IMR-90 (cell line): ENCODE measurements at regions not wholly inside any gene's neighbourhood (a gene's known extent, or its start where the extent isn't known, plus 50 kb on each side); places are given as distances from the start of the nearest gene placed in this dataset.

Experiments
- ATAC-seq: fragments of 200-7000 bp; cut with Tn5 transposase; 2 replicates; pipeline ENCODE4 v1.9.1; 2020; ENCODE audit warnings: low read depth, mild to moderate bottlenecking, moderate library complexity
- BruUV-seq: library from RNA; stranded (reverse); fragments of 400-500 nt; replicated peaks from 2 replicates; lab custom pipeline; 2021; lab: Mats Ljungman, UMichigan
- CTCF ChIA-PET: fragments of 300-600 bp; formaldehyde crosslinking; extraction: SDS; loops from one replicate; lab custom pipeline; 2021; ENCODE audit warnings: antibody characterized with exemption; lab: Yijun Ruan, JAX
- POLR2A ChIA-PET: fragments of 300-600 bp; sonication (Branson Sonifier 250); formaldehyde crosslinking; loops from one replicate; lab custom pipeline; 2022; ENCODE audit warnings: antibody characterized with exemption; ENCODE audit not compliant: unreplicated experiment; lab: Charles Lee
- DNase-seq: peaks from one replicate; pipeline ENCODE4 v3.0.0; 2013
- H2AFZ ChIP-seq: replicated peaks from 2 replicates; pipeline ENCODE3; 2013; ENCODE audit warnings: low read length, mild to moderate bottlenecking; ENCODE audit not compliant: poor library complexity
- H2AK5ac ChIP-seq: 2 replicates; pipeline ENCODE4 v1.6.1; 2013; ENCODE audit warnings: low read depth, low read length, inconsistent platforms
- H2AK9ac ChIP-seq: replicated peaks from 2 replicates; pipeline ENCODE3; 2013; ENCODE audit warnings: mild to moderate bottlenecking, low read depth, low read length, moderate library complexity; ENCODE audit not compliant: poor library complexity
- H2BK120ac ChIP-seq: 2 replicates; pipeline ENCODE4 v1.6.1; 2013; ENCODE audit warnings: low read depth, low read length, inconsistent platforms
- H2BK15ac ChIP-seq: 3 replicates; pipeline ENCODE4 v1.6.1; 2013; ENCODE audit warnings: low read depth, low read length, inconsistent platforms
- H2BK20ac ChIP-seq: 2 replicates; pipeline ENCODE4 v1.6.1; 2013; ENCODE audit warnings: low read depth, mild to moderate bottlenecking, inconsistent platforms, low read length, moderate library complexity
- H2BK5ac ChIP-seq: 2 replicates; pipeline ENCODE4 v1.6.1; 2013; ENCODE audit warnings: mild to moderate bottlenecking, low read depth, low read length, inconsistent platforms; ENCODE audit not compliant: poor library complexity, severe bottlenecking
- H3K14ac ChIP-seq: replicated peaks from 2 replicates; pipeline ENCODE4 v1.6.1; 2013; ENCODE audit warnings: low read depth, low read length, inconsistent platforms
- H3K18ac ChIP-seq: 2 replicates; pipeline ENCODE4 v1.6.1; 2013; ENCODE audit warnings: low read depth, low read length, control low read depth
- H3K23ac ChIP-seq: 2 replicates; pipeline ENCODE4 v1.6.1; 2013; ENCODE audit warnings: low read depth, low read length, inconsistent platforms
- H3K27ac ChIP-seq: 2 replicates; pipeline ENCODE4 v1.5.1; 2013; ENCODE audit warnings: mild to moderate bottlenecking, control low read depth, low read length; ENCODE audit not compliant: insufficient read depth
- H3K27me3 ChIP-seq: 2 replicates; pipeline ENCODE4 v1.6.1; 2013; ENCODE audit warnings: low read length; ENCODE audit not compliant: control insufficient read depth, insufficient read depth
- H3K36me3 ChIP-seq: 2 replicates; pipeline ENCODE4 v1.6.1; 2013; ENCODE audit warnings: low read length, mixed read lengths; ENCODE audit not compliant: control insufficient read depth, insufficient read depth
- H3K4ac ChIP-seq: 2 replicates; pipeline ENCODE4 v1.6.1; 2013; ENCODE audit warnings: low read depth, low read length, inconsistent platforms
- H3K4me1 ChIP-seq: 2 replicates; pipeline ENCODE4 v1.6.1; 2013; ENCODE audit warnings: low read length, mixed read lengths; ENCODE audit not compliant: control insufficient read depth, insufficient read depth
- H3K4me2 ChIP-seq: 2 replicates; pipeline ENCODE4 v1.6.1; 2013; ENCODE audit warnings: low read depth, mild to moderate bottlenecking, control low read depth, low read length, moderate library complexity
- H3K4me3 ChIP-seq: 2 replicates; pipeline ENCODE4 v1.5.1; 2013; ENCODE audit warnings: low read depth, mild to moderate bottlenecking, control low read depth, low read length, moderate library complexity; ENCODE audit not compliant: insufficient read depth
- H3K56ac ChIP-seq: 2 replicates; pipeline ENCODE4 v1.6.1; 2013; ENCODE audit warnings: low read length, inconsistent platforms; ENCODE audit not compliant: insufficient read depth; ENCODE audit errors: extremely low read depth
- H3K79me1 ChIP-seq, 2 experiments: 2 replicates each; pipeline ENCODE4 v1.6.1; 2013; ENCODE audit warnings: low read length in 2 of 2, inconsistent platforms in 1 of 2, low read depth in 1 of 2
- H3K9ac ChIP-seq: 2 replicates; pipeline ENCODE4 v1.6.1; 2013; ENCODE audit warnings: low read depth, low read length, control low read depth
- H3K9me1 ChIP-seq: 2 replicates; pipeline ENCODE4 v1.6.1; 2013; ENCODE audit warnings: low read length, inconsistent platforms; ENCODE audit not compliant: insufficient read depth
- H3K9me3 ChIP-seq: 2 replicates; pipeline ENCODE4 v1.6.1; 2013; ENCODE audit warnings: low read length; ENCODE audit not compliant: control insufficient read depth, insufficient read depth
- H4K20me1 ChIP-seq: 2 replicates; pipeline ENCODE4 v1.6.1; 2013; ENCODE audit warnings: low read length, inconsistent platforms; ENCODE audit not compliant: insufficient read depth
- H4K5ac ChIP-seq: 2 replicates; pipeline ENCODE4 v1.6.1; 2013; ENCODE audit warnings: mild to moderate bottlenecking, low read depth, low read length, control low read depth
- H4K8ac ChIP-seq, 2 experiments: 2 replicates each; pipeline ENCODE4 v1.6.1; 2013; ENCODE audit warnings: low read depth in 2 of 2, low read length in 2 of 2, control low read depth in 1 of 2, inconsistent platforms in 1 of 2
- H4K91ac ChIP-seq: 2 replicates; pipeline ENCODE4 v1.6.1; 2013; ENCODE audit warnings: low read depth, low read length, inconsistent platforms; ENCODE audit not compliant: insufficient read depth
- BHLHE40 ChIP-seq: fragments of 150-350 bp; IDR thresholded peaks from 2 replicates; pipeline ENCODE4 v1.6.1; 2016; ENCODE audit warnings: mild to moderate bottlenecking, low read depth, low read length
- CEBPB ChIP-seq: IDR thresholded peaks from 2 replicates; pipeline ENCODE4 v1.6.1; 2012; ENCODE audit warnings: low read depth, low read length, improper control_type of control experiment
- CHD1 ChIP-seq: IDR thresholded peaks from 2 replicates; pipeline ENCODE4 v1.6.1; 2012; ENCODE audit warnings: low read depth, low read length, improper control_type of control experiment
- CTCF ChIP-seq: conservative IDR thresholded peaks from 2 replicates; pipeline ENCODE4 v1.5.1; 2012; ENCODE audit warnings: mild to moderate bottlenecking, low read depth, low read length, improper control_type of control experiment
- ELK1 ChIP-seq: fragments of 150-350 bp; IDR thresholded peaks from 2 replicates; pipeline ENCODE4 v1.6.1; 2016; ENCODE audit warnings: low read depth, mild to moderate bottlenecking, low read length, moderate library complexity, borderline replicate concordance
- FOS ChIP-seq: fragments of 150-350 bp; IDR thresholded peaks from 2 replicates; pipeline ENCODE4 v1.6.1; 2016; ENCODE audit warnings: low read depth, low read length
- MAFK ChIP-seq: IDR thresholded peaks from 2 replicates; pipeline ENCODE4 v1.6.1; 2012; ENCODE audit warnings: low read depth, low read length, improper control_type of control experiment
- MAZ ChIP-seq: IDR thresholded peaks from 2 replicates; pipeline ENCODE4 v1.6.1; 2012; ENCODE audit warnings: low read depth, mild to moderate bottlenecking, low read length, improper control_type of control experiment, moderate library complexity, borderline replicate concordance
- MXI1 ChIP-seq: IDR thresholded peaks from 2 replicates; pipeline ENCODE4 v1.6.1; 2012; ENCODE audit warnings: low read depth, mild to moderate bottlenecking, low read length, moderate library complexity, borderline replicate concordance
- NFE2L2 ChIP-seq: fragments of 150-350 bp; IDR thresholded peaks from 2 replicates; pipeline ENCODE4 v1.6.1; 2016; ENCODE audit warnings: low read depth, mild to moderate bottlenecking, low read length
- POLR2A ChIP-seq: IDR thresholded peaks from 2 replicates; pipeline ENCODE4 v1.6.1; 2012; ENCODE audit warnings: mild to moderate bottlenecking, low read depth, low read length
- RAD21 ChIP-seq: IDR thresholded peaks from 2 replicates; pipeline ENCODE4 v1.6.1; 2012; ENCODE audit warnings: low read length, improper control_type of control experiment
- RCOR1 ChIP-seq: IDR thresholded peaks from 2 replicates; pipeline ENCODE4 v1.6.1; 2012; ENCODE audit warnings: mild to moderate bottlenecking, low read length, improper control_type of control experiment; ENCODE audit not compliant: insufficient replicate concordance
- RFX5 ChIP-seq: IDR thresholded peaks from 2 replicates; pipeline ENCODE4 v1.8.0; 2012; ENCODE audit warnings: low read depth, mild to moderate bottlenecking, low read length, moderate library complexity
- SMC3 ChIP-seq: fragments of 150-350 bp; IDR thresholded peaks from 2 replicates; pipeline ENCODE4 v1.6.1; 2016; ENCODE audit warnings: low read depth, mild to moderate bottlenecking, antibody characterized with exemption, low read length, moderate library complexity
- USF2 ChIP-seq: fragments of 150-350 bp; IDR thresholded peaks from 2 replicates; pipeline ENCODE4 v1.6.1; 2017; ENCODE audit warnings: mild to moderate bottlenecking, antibody characterized with exemption, low read length, low read depth
- WGBS, 2 experiments: methylation state at CpG; one replicate each; pipeline versions ENCODE4 v1.1.5 to v1.1.7; 2013; ENCODE audit warnings: missing lambda C conversion rate in 2 of 2; ENCODE audit not compliant: insufficient read length in 1 of 2; ENCODE audit errors: extremely low coverage in 2 of 2; 5-methylcytosine and 5-hydroxymethylcytosine counted together
- dilution Hi-C: fragments of 300-500 bp; cut with HindIII; formaldehyde crosslinking; loops from one replicate; pipeline ENCODE4 v1.14.3; 2018; ENCODE audit warnings: low sequenced_read_pairs; ENCODE audit not compliant: unreplicated experiment
- in situ Hi-C: fragments of 300-500 bp; cut with MboI; formaldehyde crosslinking; loops from 3 replicates; pipeline ENCODE4 v1.14.3; 2019; ENCODE audit warnings: low sequenced_read_pairs, inconsistent platforms, mixed read lengths
- intact Hi-C: fragments of 100-400 bp; cut with micrococcal nuclease; formaldehyde crosslinking; loops from 2 replicates; pipeline ENCODE4 v1.10.0; 2022

GRCh38 chr9:81314490-81314889 lies 374.9 kb downstream of the TLE1 start:
- no peak overlapping the region for H2BK15ac ChIP-seq
- no peak overlapping the region for H3K4me2 ChIP-seq
- H3K9me1 ChIP-seq: peaks cover 3% of the 10 kb centered on the region; the same call in 1 of the 2 replicates
- BruUV-seq: no TSS peak
- no peaks in the 10 kb centered on the region for H4K20me1 ChIP-seq
- no peak overlapping the region for H4K91ac ChIP-seq
- WGBS, 2 experiments: 83% methylated on average over 2 of the region's 3 CpGs; no CpG with 5 or more reads in 1 of the 2 experiments
- H3K9ac ChIP-seq: no peak overlapping the region
- H2BK120ac ChIP-seq: no peak overlapping the region
- no peak overlapping the region for H2BK5ac ChIP-seq
- H3K79me1 ChIP-seq: no peaks in the 10 kb centered on the region
- ChIA-PET CTCF (interaction anchor here (0.6 kb wide), 1 partner anchor 551 kb away, joined by 3 read pairs; no protein-coding TSS in a partner anchor), POLR2A (no interaction called here)
- H2AFZ ChIP-seq: no peak overlapping the region
- H3K4me3 ChIP-seq: no peak overlapping the region
- no peak overlapping the region for H4K8ac ChIP-seq
- no peak overlapping the region for H4K5ac ChIP-seq
- intact Hi-C loops (no loop called here), dilution Hi-C loops (no loop called here), in situ Hi-C loops (no loop called here)
- no peak for ATAC-seq
- H3K23ac ChIP-seq: no peak overlapping the region
- H3K4ac ChIP-seq: no peak overlapping the region
- peaks cover 2% of the 10 kb centered on the region; the same call in 1 of the 2 replicates for H3K9me3 ChIP-seq
- no peak overlapping the region for H2AK9ac ChIP-seq
- H3K36me3 ChIP-seq: no peaks in the 10 kb centered on the region
- DNase-seq: no peak
- H3K18ac ChIP-seq: no peak overlapping the region
- H2BK20ac ChIP-seq: no peak overlapping the region
- no peak overlapping the region for H2AK5ac ChIP-seq
- TF ChIP-seq MAZ (no peak), SMC3 (no peak), NFE2L2 (no peak), RFX5 (no peak), RAD21 (no peak), CEBPB (no peak), POLR2A (no peak), USF2 (no peak), MAFK (no peak), FOS (no peak), BHLHE40 (no peak), CTCF (no peak), MXI1 (no peak), CHD1 (no peak), ELK1 (no peak), RCOR1 (no peak)
- peaks cover 3% of the 10 kb centered on the region; the same call in 1 of the 2 replicates for H3K4me1 ChIP-seq
- H3K56ac ChIP-seq: no peak overlapping the region
- H3K27ac ChIP-seq: no peak overlapping the region
- no peak overlapping the region for H3K14ac ChIP-seq
- no peaks in the 10 kb centered on the region; the same call in 1 of the 2 replicates for H3K27me3 ChIP-seq
